Epidermal melanocyte (primary cell): ENCODE measurements at regions not wholly inside any gene's neighbourhood (a gene's known extent, or its start where the extent isn't known, plus 50 kb on each side); places are given as distances from the start of the nearest gene placed in this dataset.

Source experiments
- DNase-seq: peaks from one replicate; pipeline ENCODE4 v3.0.0; 2011; ENCODE audit warnings: low spot score; ENCODE audit not compliant: insufficient read length

GRCh38 chr7:17230099-17230807 is 68.2 kb upstream of the AHR start:
- no peak for DNase-seq

- no peak for DNase-seq
These were observed 64.8 kb upstream of the AHR start for GRCh38 chr7:17233603-17234002.

- DNase-seq, result no peak
These were observed 64.4 kb upstream of the AHR start for GRCh38 chr7:17234030-17234397.

GRCh38 chr7:17234398-17235031 is 63.9 kb upstream of the AHR start:
- DNase-seq, result peak; percentile 21

- no peak for DNase-seq
These were observed 62.3 kb upstream of the AHR start for GRCh38 chr7:17236171-17236570.

GRCh38 chr7:17236603-17237002 is 61.8 kb upstream of the AHR start:
- no peak for DNase-seq

GRCh38 chr7:17239046-17239445 is 59.4 kb upstream of the AHR start:
- DNase-seq, result no peak

- DNase-seq, result no peak
These were observed 58.5 kb upstream of the AHR start for GRCh38 chr7:17239683-17240521.

- no peak for DNase-seq
These were observed 55.9 kb upstream of the AHR start for GRCh38 chr7:17242504-17242903.

GRCh38 chr7:17244786-17245185 is 53.7 kb upstream of the AHR start:
- DNase-seq, result no peak

- DNase-seq, result no peak
These were observed 51.1 kb upstream of the AHR start for GRCh38 chr7:17247357-17247756.

- no peak for DNase-seq
These were observed 49.9 kb upstream of the AHR start for GRCh38 chr7:17248527-17248926.
